H1 (cell line): ENCODE measurements at regions not wholly inside any gene's neighbourhood (a gene's known extent, or its start where the extent isn't known, plus 50 kb on each side); places are given as distances from the start of the nearest gene placed in this dataset.
"Not testable (repeated sequence)": the region's sequence is repeated elsewhere in the genome, so short reads cannot be mapped to it uniquely, and the experiment has no call there.

Source experiments
- CREB1 ChIP-seq: IDR thresholded peaks from 2 replicates; pipeline ENCODE4 v1.6.1; 2012; ENCODE audit warnings: inconsistent platforms
- CTCF ChIP-seq, 3 experiments: IDR thresholded peaks; 1 replicate in 2 of 3; 2 replicates in 1 of 3; pipeline versions ENCODE4 v1.5.1 to v1.6.1; 2011; ENCODE audit warnings: low read length in 3 of 3, mild to moderate bottlenecking in 3 of 3, inconsistent platforms in 2 of 3, low read depth in 1 of 3, moderate library complexity in 1 of 3; ENCODE audit not compliant: insufficient read depth in 1 of 3; ENCODE audit errors: control extremely low read depth in 1 of 3
- EGR1 ChIP-seq: IDR thresholded peaks from 2 replicates; pipeline ENCODE4 v1.6.1; 2011; ENCODE audit warnings: low read depth, low read length, borderline replicate concordance
- EP300 ChIP-seq, 2 experiments: IDR thresholded peaks; 1 replicate in 1 of 2; 2 replicates in 1 of 2; pipeline ENCODE4 v1.6.1; 2011 to 2012; ENCODE audit warnings: low read depth in 2 of 2, low read length in 2 of 2, mild to moderate bottlenecking in 2 of 2, borderline replicate concordance in 1 of 2, inconsistent platforms in 1 of 2, moderate library complexity in 1 of 2
- EZH2 ChIP-seq: fragments of 200-600 bp; sonication (generic); IDR thresholded peaks from 2 replicates; pipeline ENCODE4 v1.7.1; 2012; ENCODE audit warnings: low read depth, mild to moderate bottlenecking, moderate library complexity, low read length, inconsistent platforms; ENCODE audit not compliant: severe bottlenecking
- JUN ChIP-seq: IDR thresholded peaks from 2 replicates; pipeline ENCODE4 v1.6.1; 2011; ENCODE audit warnings: low read depth, mild to moderate bottlenecking, improper control_type of control experiment, low read length
- KDM4A ChIP-seq: IDR thresholded peaks from one replicate; pipeline ENCODE4 v1.7.1; 2012; ENCODE audit warnings: low read depth, mild to moderate bottlenecking, moderate library complexity, low read length, inconsistent platforms; ENCODE audit not compliant: severe bottlenecking
- KDM5A ChIP-seq: fragments of 200-600 bp; IDR thresholded peaks from 2 replicates; pipeline ENCODE4 v1.7.1; 2012; ENCODE audit warnings: mild to moderate bottlenecking, low read length, inconsistent platforms, mixed read lengths
- POLR2A ChIP-seq, 2 experiments: IDR thresholded peaks; 1 replicate in 1 of 2; 2 replicates in 1 of 2; pipeline ENCODE4 v1.6.1; 2011; ENCODE audit warnings: low read depth in 2 of 2, low read length in 2 of 2, mild to moderate bottlenecking in 2 of 2; ENCODE audit errors: control extremely low read depth in 1 of 2
- POLR2AphosphoS5 ChIP-seq: IDR thresholded peaks from 2 replicates; pipeline ENCODE4 v1.6.1; 2011; ENCODE audit warnings: low read depth, low read length
- RAD21 ChIP-seq, 2 experiments: IDR thresholded peaks in 1 of 2; conservative IDR thresholded peaks in 1 of 2; 2 replicates each; pipeline ENCODE4 v1.6.1; 2011; ENCODE audit warnings: low read depth in 2 of 2, low read length in 2 of 2, improper control_type of control experiment in 1 of 2, inconsistent platforms in 1 of 2, mild to moderate bottlenecking in 1 of 2, moderate library complexity in 1 of 2
- SP1 ChIP-seq: IDR thresholded peaks from 2 replicates; pipeline ENCODE4 v1.6.1; 2011; ENCODE audit warnings: low read depth, low read length
- YY1 ChIP-seq: IDR thresholded peaks from 2 replicates; pipeline ENCODE4 v1.6.1; 2011; ENCODE audit warnings: low read depth, mild to moderate bottlenecking, low read length
- ZNF274 ChIP-seq: IDR thresholded peaks from 2 replicates; pipeline ENCODE4 v1.7.0; 2012; ENCODE audit warnings: low read length, borderline replicate concordance; ENCODE audit errors: extremely low read depth

- not testable (repeated sequence) for TF ChIP-seq SP1; CTCF (IDR thresholded peaks at IDR 0.05; ENCODE audit: control extremely low read depth in 1 of 3, insufficient read depth in 1 of 3, low read depth in 1 of 3, low read length in 3 of 3); YY1; JUN; POLR2AphosphoS5; RAD21 (IDR thresholded peaks at IDR 0.05 in 1 of 2, conservative IDR thresholded peaks at IDR 0.05 in 1 of 2; ENCODE audit: low read depth in 2 of 2, low read length in 2 of 2); ZNF274; CREB1; POLR2A (IDR thresholded peaks at IDR 0.05; ENCODE audit: control extremely low read depth in 1 of 2, low read depth in 2 of 2, low read length in 2 of 2); EZH2; EGR1; EP300 (IDR thresholded peaks at IDR 0.05; ENCODE audit: borderline replicate concordance in 1 of 2, low read depth in 2 of 2, low read length in 2 of 2); KDM4A; KDM5A
Observed at GRCh38 chr6:2569420-2569819, 181.3 kb downstream of the MYLK4 start.
